SK-N-SH (cell line): ENCODE measurements at regions not wholly inside any gene's neighbourhood (a gene's known extent, or its start where the extent isn't known, plus 50 kb on each side); places are given as distances from the start of the nearest gene placed in this dataset.

Experiments used
- CTCF ChIA-PET: fragments of 300-600, 350-600 bp; formaldehyde crosslinking; extraction: SDS; loops from one replicate; lab custom pipeline; 2021; lab: Yijun Ruan, JAX
- POLR2A ChIA-PET: fragments of 350-600 bp; sonication (Branson Sonifier 250); formaldehyde crosslinking; extraction: SDS; loops from one replicate; lab custom pipeline; 2020; ENCODE audit warnings: antibody characterized with exemption, inconsistent platforms; lab: Yijun Ruan, JAX
- DNase-seq: peaks from one replicate; pipeline ENCODE4 v3.0.0; 2012
- H2AFZ ChIP-seq: fragments of 200-600 bp; sonication (generic); 2 replicates; pipeline ENCODE4 v1.8.1; 2016; ENCODE audit warnings: antibody characterized with exemption, mild to moderate bottlenecking, low read depth
- H3F3A ChIP-seq: fragments of 200-600 bp; sonication (generic); replicated peaks from 2 replicates; pipeline ENCODE3; 2016; ENCODE audit warnings: antibody characterized with exemption, mild to moderate bottlenecking; ENCODE audit not compliant: insufficient read depth
- H3K27ac ChIP-seq, 2 experiments: fragments of 200-500 bp in 1 of 2; fragments of 200-600 bp in 1 of 2; sonication (Bioruptor generic) in 1 of 2; sonication (generic), shearing (Covaris generic) in 1 of 2; 2 replicates each; pipeline versions ENCODE4 v1.5.1 to v1.6.1; 2014 to 2016; ENCODE audit warnings: low read depth in 2 of 2, inconsistent platforms in 1 of 2, low read length in 1 of 2, mild to moderate bottlenecking in 1 of 2, mixed read lengths in 1 of 2
- H3K27me3 ChIP-seq: fragments of 200-600 bp; sonication (generic), shearing (Covaris generic); 2 replicates; pipeline ENCODE4 v1.6.1; 2016; ENCODE audit warnings: mixed run types; ENCODE audit not compliant: insufficient read depth
- H3K36me3 ChIP-seq, 2 experiments: fragments of 200-500 bp in 1 of 2; fragments of 200-600 bp in 1 of 2; sonication (Bioruptor generic) in 1 of 2; sonication (generic) in 1 of 2; replicated peaks in 1 of 2; 2 replicates each; pipeline versions ENCODE3 to v1.5.1; 2014 to 2016; ENCODE audit warnings: low read length in 1 of 2, mild to moderate bottlenecking in 1 of 2; ENCODE audit not compliant: insufficient read depth in 2 of 2, control insufficient read depth in 1 of 2
- H3K4me1 ChIP-seq, 2 experiments: fragments of 200-500 bp in 1 of 2; fragments of 200-600 bp in 1 of 2; sonication (Bioruptor generic) in 1 of 2; sonication (generic), shearing (Covaris generic) in 1 of 2; 2 replicates each; pipeline versions ENCODE4 v1.5.1 to v1.6.1; 2014 to 2016; ENCODE audit warnings: low read depth in 1 of 2, low read length in 1 of 2, mixed run types in 1 of 2; ENCODE audit not compliant: insufficient read depth in 2 of 2, control insufficient read depth in 1 of 2
- H3K4me2 ChIP-seq: fragments of 200-600 bp; sonication (generic), shearing (Covaris generic); 2 replicates; pipeline ENCODE4 v1.6.1; 2017; ENCODE audit warnings: mixed run types
- H3K4me3 ChIP-seq, 2 experiments: fragments of 200-500 bp in 1 of 2; fragments of 200-600 bp in 1 of 2; sonication (Bioruptor generic) in 1 of 2; sonication (generic), shearing (Covaris generic) in 1 of 2; 2 replicates each; pipeline versions ENCODE4 v1.5.1 to v1.8.1; 2014 to 2016; ENCODE audit warnings: low read depth in 2 of 2, inconsistent platforms in 1 of 2, low read length in 1 of 2, mild to moderate bottlenecking in 1 of 2, mixed read lengths in 1 of 2, moderate library complexity in 1 of 2
- H3K79me2 ChIP-seq: fragments of 200-600 bp; sonication (generic); 2 replicates; pipeline ENCODE4 v1.8.1; 2017; ENCODE audit warnings: mild to moderate bottlenecking; ENCODE audit not compliant: insufficient read depth
- H3K9ac ChIP-seq: fragments of 200-600 bp; sonication (generic); 2 replicates; pipeline ENCODE4 v1.6.1; 2017; ENCODE audit warnings: mixed run types
- H3K9me2 ChIP-seq: fragments of 200-600 bp; sonication (generic); 2 replicates; pipeline ENCODE4 v1.6.1; 2017; ENCODE audit warnings: mixed run types
- H3K9me3 ChIP-seq: fragments of 200-600 bp; sonication (generic); 2 replicates; pipeline ENCODE4 v1.6.1; 2017; ENCODE audit warnings: mixed run types, mild to moderate bottlenecking, moderate library complexity
- H4K20me1 ChIP-seq: fragments of 200-600 bp; sonication (generic); 2 replicates; pipeline ENCODE4 v1.6.1; 2017; ENCODE audit warnings: mild to moderate bottlenecking, mixed run types; ENCODE audit not compliant: insufficient read depth
- CHD2 ChIP-seq: fragments of 150-350 bp; IDR thresholded peaks from 2 replicates; pipeline ENCODE4 v1.6.1; 2018; ENCODE audit warnings: low read length; ENCODE audit not compliant: partially characterized antibody
- CTCF ChIP-seq: fragments of 200-600 bp; sonication (generic); IDR thresholded peaks from 2 replicates; pipeline ENCODE4 v1.6.1; 2017; ENCODE audit warnings: antibody characterized with exemption, mild to moderate bottlenecking, moderate library complexity
- ELF1 ChIP-seq: IDR thresholded peaks from 2 replicates; pipeline ENCODE4 v1.4.0; 2012
- EZH2phosphoT487 ChIP-seq: fragments of 200-600 bp; sonication (generic); IDR thresholded peaks from 2 replicates; pipeline ENCODE4 v1.6.1; 2017; ENCODE audit warnings: low read depth, mixed run types, mild to moderate bottlenecking, antibody characterized with exemption, moderate library complexity, borderline replicate concordance
- FOXJ3 ChIP-seq: sonication (generic); formaldehyde crosslinking; IDR thresholded peaks from 2 replicates; pipeline ENCODE4 v1.5.1; 2020; ENCODE audit warnings: mild to moderate bottlenecking, missing genetic modification reagents
- FOXM1 ChIP-seq: IDR thresholded peaks from 2 replicates; pipeline ENCODE4 v1.4.0; 2012; ENCODE audit warnings: low read depth, mild to moderate bottlenecking
- GATA2 ChIP-seq: sonication (generic); formaldehyde crosslinking; IDR thresholded peaks from 2 replicates; pipeline ENCODE4 v1.5.0; 2020; ENCODE audit warnings: mild to moderate bottlenecking, missing genetic modification reagents
- IRF3 ChIP-seq: fragments of 150-350 bp; IDR thresholded peaks from 2 replicates; pipeline ENCODE4 v1.6.1; 2016; ENCODE audit warnings: mild to moderate bottlenecking, low read depth, low read length
- MAX ChIP-seq: IDR thresholded peaks from 2 replicates; pipeline ENCODE4 v1.4.0; 2012; ENCODE audit warnings: low read depth
- MEF2A ChIP-seq: IDR thresholded peaks from 2 replicates; pipeline ENCODE4 v1.4.0; 2012; ENCODE audit warnings: low read depth, borderline replicate concordance
- NRF1 ChIP-seq: IDR thresholded peaks from 2 replicates; pipeline ENCODE4 v1.6.1; 2012; ENCODE audit warnings: low read depth, mild to moderate bottlenecking, low read length
- PBX3 ChIP-seq: IDR thresholded peaks from 2 replicates; pipeline ENCODE4; 2012
- POLR2AphosphoS5 ChIP-seq: IDR thresholded peaks from 2 replicates; pipeline ENCODE4 v1.6.1; 2012; ENCODE audit warnings: low read depth, low read length
- RFX5 ChIP-seq: IDR thresholded peaks from 2 replicates; pipeline ENCODE4 v1.6.1; 2012; ENCODE audit warnings: mild to moderate bottlenecking, improper control_type of control experiment, low read length
- SIN3A ChIP-seq: IDR thresholded peaks from 2 replicates; pipeline ENCODE4 v1.6.1; 2012; ENCODE audit warnings: low read depth, mild to moderate bottlenecking, low read length, moderate library complexity, borderline replicate concordance
- SMC3 ChIP-seq: IDR thresholded peaks from 2 replicates; pipeline ENCODE4 v1.6.1; 2012; ENCODE audit warnings: low read depth, low read length, improper control_type of control experiment
- TAF1 ChIP-seq: IDR thresholded peaks from 2 replicates; pipeline ENCODE4 v1.6.1; 2012; ENCODE audit warnings: low read depth, mild to moderate bottlenecking, low read length, moderate library complexity, borderline replicate concordance
- USF1 ChIP-seq: IDR thresholded peaks from 2 replicates; pipeline ENCODE4 v1.4.0; 2012; ENCODE audit warnings: low read depth, borderline replicate concordance
- USF2 ChIP-seq: fragments of 150-350 bp; IDR thresholded peaks from 2 replicates; pipeline ENCODE4 v1.6.1; 2017; ENCODE audit warnings: antibody characterized with exemption, low read length, low read depth, borderline replicate concordance
- YY1 ChIP-seq: IDR thresholded peaks from 2 replicates; pipeline ENCODE4 v1.4.0; 2012; ENCODE audit warnings: low read depth, mild to moderate bottlenecking
- WGBS: methylation state at CpG from one replicate; pipeline ENCODE4 v1.1.6; 2017; ENCODE audit warnings: low lambda C conversion rate; 5-methylcytosine and 5-hydroxymethylcytosine counted together

GRCh38 chr9:82526577-82526976, 536.4 kb downstream of the RASEF start:
- Histone ChIP-seq H3K79me2 (no peaks in the 10 kb centered on the region), H3K9me2 (no peaks in the 10 kb centered on the region), H3K36me3 (no peaks in the 10 kb centered on the region), H3K4me1 (no peaks in the 10 kb centered on the region), H3K27me3 (no peaks in the 10 kb centered on the region), H4K20me1 (no peaks in the 10 kb centered on the region), H3K9ac (no peak overlapping the region), H3K4me3 (no peak overlapping the region), H3K27ac (no peak overlapping the region), H3K4me2 (no peak overlapping the region), H2AFZ (no peak overlapping the region), H3K9me3 (peaks cover 12% of the 10 kb centered on the region), H3F3A (no peaks in the 10 kb centered on the region)
- 9% methylated on average over 1 of the region's 1 CpG for WGBS
- TF ChIP-seq NRF1 (no peak), TAF1 (no peak), ELF1 (no peak), MAX (no peak), EZH2phosphoT487 (no peak), IRF3 (no peak), CTCF (no peak), SMC3 (no peak), FOXM1 (no peak), GATA2 (no peak), PBX3 (no peak), RFX5 (no peak), USF2 (no peak), POLR2AphosphoS5 (no peak), SIN3A (no peak), USF1 (no peak), YY1 (no peak), MEF2A (no peak), CHD2 (no peak), FOXJ3 (CRISPR knock-in tag) (no peak)
- DNase-seq = no peak
- ChIA-PET POLR2A (no interaction called here), CTCF (interaction anchor here (1.2 to 2.0 kb wide), 4 partner anchors 10 to 435 kb away, joined by 3 to 6 read pairs (median 4); no protein-coding TSS in a partner anchor)
